ENCODE measurements at regions not wholly inside any gene's neighbourhood (a gene's known extent, or its start where the extent isn't known, plus 50 kb on each side); places are given as distances from the start of the nearest gene placed in this dataset.

DNA sequence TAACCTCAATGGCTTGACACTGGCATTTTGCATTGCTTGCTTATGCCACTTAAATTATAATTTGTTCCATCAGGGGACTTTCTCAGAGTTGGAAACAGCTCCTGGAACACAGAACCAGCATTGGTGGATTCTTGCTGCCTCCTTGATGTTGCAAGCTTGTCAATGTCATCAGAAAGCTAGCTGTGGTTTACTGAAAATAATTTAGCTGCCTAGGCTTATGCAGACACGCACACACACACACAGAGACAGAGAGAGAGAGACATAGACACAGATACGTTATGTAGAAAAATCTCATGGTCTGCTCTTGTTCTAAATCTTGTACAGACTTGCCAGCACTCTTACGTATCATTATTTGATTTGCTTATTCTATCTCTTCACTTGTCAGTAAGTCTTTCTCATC, 78.0 kb downstream of the HMHB1 start:
- intact Hi-C loops (cut with DNase I) = no loop called here
- no peak for FAIRE-seq

DNA sequence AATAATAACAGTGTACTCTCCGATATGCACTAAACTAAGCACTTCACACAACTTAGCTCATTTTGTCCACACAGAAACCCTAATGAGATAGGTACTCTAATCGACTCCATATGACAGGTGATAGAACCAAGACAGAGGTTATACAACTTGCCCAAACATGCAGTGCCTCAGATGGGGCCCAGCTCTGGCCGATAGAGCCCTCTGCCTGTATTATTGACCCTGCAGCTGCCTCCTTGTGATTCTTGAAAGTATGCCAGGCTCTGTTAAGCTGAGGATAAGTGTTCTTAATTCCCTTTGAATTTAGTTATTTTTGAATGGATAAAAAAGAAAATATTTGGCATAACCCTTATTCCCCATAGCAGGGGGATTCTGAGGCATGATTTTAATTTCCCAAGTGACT, 78.5 kb downstream of the HMHB1 start:
- FAIRE-seq = no peak
- DNase-seq = no peak
- Histone ChIP-seq H3K9ac (ENCODE audit: low read length in 3 of 3) (no peak overlapping the region), H3K4me3 (ENCODE audit: low read length in 3 of 3) (no peak overlapping the region), H3K27me3 (ENCODE audit: control insufficient read depth, insufficient read depth, low read length) (no peaks in the 10 kb centered on the region), H3K4me1 (ENCODE audit: control insufficient read depth in 2 of 3, insufficient read depth in 2 of 3, low read depth in 1 of 3, low read length in 3 of 3) (no peaks in the 10 kb centered on the region), H3K27ac (ENCODE audit: low read depth in 2 of 2, low read length in 2 of 2) (no peak overlapping the region), H3K9me3 (ENCODE audit: control insufficient read depth in 2 of 3, insufficient read depth in 1 of 3, low read length in 3 of 3) (no peaks in the 10 kb centered on the region), H3K36me3 (ENCODE audit: control insufficient read depth in 2 of 3, insufficient read depth in 3 of 3, low read length in 3 of 3) (no peaks in the 10 kb centered on the region)
- TF ChIP-seq, protein P1, sequence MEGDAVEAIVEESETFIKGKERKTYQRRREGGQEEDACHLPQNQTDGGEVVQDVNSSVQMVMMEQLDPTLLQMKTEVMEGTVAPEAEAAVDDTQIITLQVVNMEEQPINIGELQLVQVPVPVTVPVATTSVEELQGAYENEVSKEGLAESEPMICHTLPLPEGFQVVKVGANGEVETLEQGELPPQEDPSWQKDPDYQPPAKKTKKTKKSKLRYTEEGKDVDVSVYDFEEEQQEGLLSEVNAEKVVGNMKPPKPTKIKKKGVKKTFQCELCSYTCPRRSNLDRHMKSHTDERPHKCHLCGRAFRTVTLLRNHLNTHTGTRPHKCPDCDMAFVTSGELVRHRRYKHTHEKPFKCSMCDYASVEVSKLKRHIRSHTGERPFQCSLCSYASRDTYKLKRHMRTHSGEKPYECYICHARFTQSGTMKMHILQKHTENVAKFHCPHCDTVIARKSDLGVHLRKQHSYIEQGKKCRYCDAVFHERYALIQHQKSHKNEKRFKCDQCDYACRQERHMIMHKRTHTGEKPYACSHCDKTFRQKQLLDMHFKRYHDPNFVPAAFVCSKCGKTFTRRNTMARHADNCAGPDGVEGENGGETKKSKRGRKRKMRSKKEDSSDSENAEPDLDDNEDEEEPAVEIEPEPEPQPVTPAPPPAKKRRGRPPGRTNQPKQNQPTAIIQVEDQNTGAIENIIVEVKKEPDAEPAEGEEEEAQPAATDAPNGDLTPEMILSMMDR (IDR thresholded peaks at IDR 0.05; ENCODE audit: borderline replicate concordance, extremely low read depth, insufficient read depth) = no peak
- intact Hi-C loops (cut with DNase I) = no loop called here

More for the DNA sequence above, 78.0 kb downstream of the HMHB1 start:
- H3K36me3 ChIP-seq (ENCODE audit: control insufficient read depth in 2 of 3, insufficient read depth in 3 of 3, low read length in 3 of 3) = no peaks in the 10 kb centered on the region
- H3K9ac ChIP-seq (ENCODE audit: low read length in 3 of 3) = no peak overlapping the region
- H3K4me3 ChIP-seq (ENCODE audit: low read length in 3 of 3) = no peak overlapping the region
- H3K27me3 ChIP-seq (ENCODE audit: control insufficient read depth, insufficient read depth, low read length) = no peaks in the 10 kb centered on the region
- no peaks in the 10 kb centered on the region for H3K4me1 ChIP-seq (ENCODE audit: control insufficient read depth in 2 of 3, insufficient read depth in 2 of 3, low read depth in 1 of 3, low read length in 3 of 3)
- H3K9me3 ChIP-seq (ENCODE audit: control insufficient read depth in 2 of 3, insufficient read depth in 1 of 3, low read length in 3 of 3) = no peaks in the 10 kb centered on the region
- no peak overlapping the region for H3K27ac ChIP-seq (ENCODE audit: low read depth in 2 of 2, low read length in 2 of 2)
- DNase-seq = no peak
- TF ChIP-seq, protein P1 (IDR thresholded peaks at IDR 0.05; ENCODE audit: borderline replicate concordance, extremely low read depth, insufficient read depth) = no peak

- DNase-seq (no peak), FAIRE-seq (no peak)
- intact Hi-C loops (cut with DNase I) = no loop called here
- H3K27ac ChIP-seq (ENCODE audit: low read depth in 2 of 2, low read length in 2 of 2) = no peak overlapping the region
- no peaks in the 10 kb centered on the region for H3K27me3 ChIP-seq (ENCODE audit: control insufficient read depth, insufficient read depth, low read length)
- no peaks in the 10 kb centered on the region for H3K4me1 ChIP-seq (ENCODE audit: control insufficient read depth in 2 of 3, insufficient read depth in 2 of 3, low read depth in 1 of 3, low read length in 3 of 3)
- no peaks in the 10 kb centered on the region for H3K9me3 ChIP-seq (ENCODE audit: control insufficient read depth in 2 of 3, insufficient read depth in 1 of 3, low read length in 3 of 3)
- H3K36me3 ChIP-seq (ENCODE audit: control insufficient read depth in 2 of 3, insufficient read depth in 3 of 3, low read length in 3 of 3) = no peaks in the 10 kb centered on the region
- H3K9ac ChIP-seq (ENCODE audit: low read length in 3 of 3) = no peak overlapping the region
- TF ChIP-seq, protein P1 (IDR thresholded peaks at IDR 0.05; ENCODE audit: borderline replicate concordance, extremely low read depth, insufficient read depth) = no peak
- no peak overlapping the region for H3K4me3 ChIP-seq (ENCODE audit: low read length in 3 of 3)
Observed at GRCh38 chr5:143892271-143892670, 80.3 kb downstream of the HMHB1 start.

DNA sequence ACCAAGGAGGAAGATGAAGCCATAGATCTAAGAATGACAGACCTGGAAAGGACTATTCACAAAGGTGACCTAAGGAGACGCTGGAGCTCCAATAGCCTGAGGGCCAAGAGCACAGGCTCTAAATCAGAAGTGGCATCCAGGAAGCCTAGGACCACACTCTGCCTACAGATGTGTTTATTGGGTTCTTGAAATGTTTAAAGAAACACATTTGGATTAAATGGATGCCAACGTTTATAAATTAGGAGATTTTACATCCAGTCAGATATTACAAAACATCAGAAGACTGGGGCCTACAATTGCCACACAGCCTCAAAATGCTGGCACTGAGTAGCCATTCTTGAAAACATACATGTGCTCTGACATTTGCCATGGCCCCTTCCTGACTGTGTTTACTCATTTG, 80.9 kb downstream of the HMHB1 start:
- Histone ChIP-seq H3K9me3 (ENCODE audit: control insufficient read depth in 2 of 3, insufficient read depth in 1 of 3, low read length in 3 of 3) (no peaks in the 10 kb centered on the region), H3K36me3 (ENCODE audit: control insufficient read depth in 2 of 3, insufficient read depth in 3 of 3, low read length in 3 of 3) (no peaks in the 10 kb centered on the region)

More for the DNA sequence above, 80.9 kb downstream of the HMHB1 start:
- no peak overlapping the region for H3K27ac ChIP-seq (ENCODE audit: low read depth in 2 of 2, low read length in 2 of 2)
- intact Hi-C loops (cut with DNase I) = no loop called here
- FAIRE-seq (no peak), DNase-seq (no peak)
- H3K4me3 ChIP-seq (ENCODE audit: low read length in 3 of 3) = no peak overlapping the region
- H3K4me1 ChIP-seq (ENCODE audit: control insufficient read depth in 2 of 3, insufficient read depth in 2 of 3, low read depth in 1 of 3, low read length in 3 of 3) = no peaks in the 10 kb centered on the region
- H3K9ac ChIP-seq (ENCODE audit: low read length in 3 of 3) = no peak overlapping the region
- TF ChIP-seq, protein P1 (IDR thresholded peaks at IDR 0.05; ENCODE audit: borderline replicate concordance, extremely low read depth, insufficient read depth) = no peak
- no peaks in the 10 kb centered on the region for H3K27me3 ChIP-seq (ENCODE audit: control insufficient read depth, insufficient read depth, low read length)
